Heart right ventricle (tissue), 16 donors: ENCODE measurements at regions not wholly inside any gene's neighbourhood (a gene's known extent, or its start where the extent isn't known, plus 50 kb on each side); places are given as distances from the start of the nearest gene placed in this dataset.

Experiments
- ATAC-seq, 8 donors: fragments of 200-7000 bp; cut with Tn5 transposase; one replicate each; pipeline ENCODE4 v1.9.1; 2020; ENCODE audit warnings: mild to moderate bottlenecking in 8 of 8, moderate library complexity in 8 of 8, moderate number of reproducible peaks in 1 of 8
- DNase-seq, 2 donors: peaks; one replicate each; pipeline ENCODE4 v3.0.0-alpha.2; 2020
- H3K27ac ChIP-seq, 10 donors: fragments of 200-600 bp; sonication (generic) in 2 of 10; one replicate each; pipeline versions ENCODE4 v1.5.0 to v1.8.0; 2020 to 2022; ENCODE audit warnings: mild to moderate bottlenecking in 3 of 10
- H3K27me3 ChIP-seq, 7 donors: fragments of 200-600 bp; one replicate each; pipeline ENCODE4 v1.8.0; 2021 to 2022; ENCODE audit warnings: mild to moderate bottlenecking in 2 of 7
- H3K36me3 ChIP-seq, 9 donors: fragments of 200-600 bp; sonication (generic) in 1 of 9; one replicate each; pipeline versions ENCODE4 v1.5.0 to v1.8.0; 2020 to 2022; ENCODE audit warnings: mild to moderate bottlenecking in 2 of 9
- H3K4me1 ChIP-seq, 9 donors: fragments of 200-600 bp; sonication (generic) in 1 of 9; one replicate each; pipeline versions ENCODE4 v1.5.0 to v1.8.0; 2020 to 2022; ENCODE audit warnings: mild to moderate bottlenecking in 4 of 9
- H3K4me3 ChIP-seq, 10 donors: fragments of 200-600 bp; sonication (generic) in 2 of 10; one replicate each; pipeline versions ENCODE4 v1.5.0 to v1.8.0; 2020 to 2022; ENCODE audit warnings: mild to moderate bottlenecking in 7 of 10, moderate library complexity in 2 of 10
- H3K9me3 ChIP-seq, 11 donors: fragments of 200-600 bp in 10 of 11; sonication (generic) in 2 of 11; one replicate each; pipeline versions ENCODE4 v1.5.0 to v1.8.0; 2013 to 2022; ENCODE audit warnings: mild to moderate bottlenecking in 2 of 11, control low read depth in 1 of 11, moderate library complexity in 1 of 11
- WGBS, 2 donors: extraction: QIAGEN DNeasy Blood & Tissue Kit; methylation state at CpG; one replicate each; pipeline ENCODE4 v1.1.7; 2013; ENCODE audit warnings: inconsistent platforms in 1 of 2; 5-methylcytosine and 5-hydroxymethylcytosine counted together
- intact Hi-C, 10 donors: fragments of 100-400 bp; cut with DNase I; formaldehyde crosslinking; loops; one replicate each; pipeline versions ENCODE4 v1.11.1 to v1.14.2; 2022
- TF ChIP-seq, protein P1 (sequence below), 9 donors: fragments of 200-600 bp; sonication (generic) in 2 of 9; IDR thresholded peaks; one replicate each; pipeline versions ENCODE4 v1.5.0 to v1.8.0; 2021 to 2022; ENCODE audit warnings: antibody characterized with exemption in 9 of 9, mild to moderate bottlenecking in 5 of 9, moderate library complexity in 1 of 9
- donor health status: Arrhythmogenic right ventricular cardiomyopathy.
- donor health status: ischemic (EF 13 %, LVEDD 7.1; RV severe dilation, severe dysfunction).
- donor health status: healthy with polysubstance abuse.
- donor health status: DM: no; HTN: yes; CAD: no.
- donor health status: DM: no; HTN: no; CAD: no.
- donor health status: ischemic (EF 25% LVEDD 6.9; RV normal size, moderate dysfunction).
- donor health status: ischemic (EF 25% LVEDD 5.7; RV mildly dilated, moderate dysfunction).
- donor health status: healthy.
- donor health status: DM: yes; HTN: yes; CAD: no.
- donor health status: Ischemic cardiomyopathy.
- donor health status: ischemic (EF 35%, LVEDD 5.7; RV mildly dilated, moderate dysfunction).
- donor health status: nonischemic (EF 11% LVEDD 7.7; RV severe dilation, severe dysfunction).
- donor health status: DM: yes; HTN: yes; CAD: no.
- donor health status: PGD.
- donor health status: ischemic (EF 29% LVEDD 5.4; RV normal size, mild dysfunction).
- donor health status: nonischemic (EF 23%, LVEDD 6.1; RV moderate dilation, normal function).

DNA sequence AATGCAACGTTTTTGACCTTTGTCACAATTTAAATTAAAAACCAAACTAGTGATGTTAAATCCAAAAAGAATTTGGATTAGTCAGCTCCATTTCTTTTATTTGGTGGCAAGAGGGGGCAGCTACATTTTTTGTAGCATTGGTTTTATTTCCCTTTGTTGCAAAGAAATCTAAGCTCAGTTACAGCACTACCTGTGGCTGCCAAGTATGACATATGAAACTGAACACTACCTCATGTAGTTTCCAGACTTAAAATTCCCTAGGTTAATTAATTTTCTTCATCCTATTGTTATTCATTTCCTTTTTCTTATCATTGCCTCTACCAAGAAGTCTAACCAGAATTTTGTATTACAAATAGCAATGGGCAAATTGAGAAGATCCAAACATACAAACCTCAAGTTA is 393.5 kb downstream of the BRINP1 start:
- peaks cover 0 to 7% (median 0%) of the 10 kb centered on the region in 11 donors for H3K9me3 ChIP-seq
- ATAC-seq (no peak), DNase-seq (no peak)
- no peak overlapping the region for H3K27ac ChIP-seq
- WGBS, 2 donors = 61 to 79% methylated on average over 1 of the region's 1 CpG
- TF ChIP-seq, protein P1, sequence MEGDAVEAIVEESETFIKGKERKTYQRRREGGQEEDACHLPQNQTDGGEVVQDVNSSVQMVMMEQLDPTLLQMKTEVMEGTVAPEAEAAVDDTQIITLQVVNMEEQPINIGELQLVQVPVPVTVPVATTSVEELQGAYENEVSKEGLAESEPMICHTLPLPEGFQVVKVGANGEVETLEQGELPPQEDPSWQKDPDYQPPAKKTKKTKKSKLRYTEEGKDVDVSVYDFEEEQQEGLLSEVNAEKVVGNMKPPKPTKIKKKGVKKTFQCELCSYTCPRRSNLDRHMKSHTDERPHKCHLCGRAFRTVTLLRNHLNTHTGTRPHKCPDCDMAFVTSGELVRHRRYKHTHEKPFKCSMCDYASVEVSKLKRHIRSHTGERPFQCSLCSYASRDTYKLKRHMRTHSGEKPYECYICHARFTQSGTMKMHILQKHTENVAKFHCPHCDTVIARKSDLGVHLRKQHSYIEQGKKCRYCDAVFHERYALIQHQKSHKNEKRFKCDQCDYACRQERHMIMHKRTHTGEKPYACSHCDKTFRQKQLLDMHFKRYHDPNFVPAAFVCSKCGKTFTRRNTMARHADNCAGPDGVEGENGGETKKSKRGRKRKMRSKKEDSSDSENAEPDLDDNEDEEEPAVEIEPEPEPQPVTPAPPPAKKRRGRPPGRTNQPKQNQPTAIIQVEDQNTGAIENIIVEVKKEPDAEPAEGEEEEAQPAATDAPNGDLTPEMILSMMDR (IDR thresholded peaks at IDR 0.05) = no peak
- H3K27me3 ChIP-seq = no peaks in the 10 kb centered on the region
- intact Hi-C loops = no loop called here
- H3K4me3 ChIP-seq = no peak overlapping the region
- no peaks in the 10 kb centered on the region for H3K36me3 ChIP-seq
- no peaks in the 10 kb centered on the region for H3K4me1 ChIP-seq

DNA sequence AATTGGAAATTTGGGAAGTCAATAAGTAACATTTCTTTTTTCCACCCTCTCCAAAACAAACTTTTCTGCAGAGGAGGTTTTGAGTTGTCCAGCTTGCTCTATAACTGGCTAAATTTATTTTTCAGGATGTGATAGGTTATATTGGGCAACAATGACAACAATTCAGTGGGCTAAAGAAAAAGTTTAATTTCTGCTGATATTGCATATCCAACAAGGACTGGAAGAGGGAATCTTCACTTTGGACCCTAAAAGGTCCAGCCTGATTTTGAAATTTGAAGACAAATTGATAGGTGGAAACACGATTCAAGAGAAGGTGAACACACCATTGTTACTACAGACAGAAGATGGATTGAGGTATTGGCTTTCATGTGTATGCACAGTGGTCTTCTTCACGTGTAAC is 393.1 kb downstream of the BRINP1 start:
- DNase-seq (no peak), ATAC-seq (no peak)
- Histone ChIP-seq H3K4me3 (no peak overlapping the region), H3K27ac (no peak overlapping the region), H3K4me1 (no peaks in the 10 kb centered on the region), H3K27me3 (no peaks in the 10 kb centered on the region), H3K36me3 (no peaks in the 10 kb centered on the region), H3K9me3 (peaks cover 0 to 7% (median 0%) of the 10 kb centered on the region in 11 donors)
- 9 to 14% methylated on average over 2 of the region's 2 CpGs for WGBS, 2 donors
- TF ChIP-seq, protein P1 (IDR thresholded peaks at IDR 0.05) = no peak
- intact Hi-C loops = no loop called here

DNA sequence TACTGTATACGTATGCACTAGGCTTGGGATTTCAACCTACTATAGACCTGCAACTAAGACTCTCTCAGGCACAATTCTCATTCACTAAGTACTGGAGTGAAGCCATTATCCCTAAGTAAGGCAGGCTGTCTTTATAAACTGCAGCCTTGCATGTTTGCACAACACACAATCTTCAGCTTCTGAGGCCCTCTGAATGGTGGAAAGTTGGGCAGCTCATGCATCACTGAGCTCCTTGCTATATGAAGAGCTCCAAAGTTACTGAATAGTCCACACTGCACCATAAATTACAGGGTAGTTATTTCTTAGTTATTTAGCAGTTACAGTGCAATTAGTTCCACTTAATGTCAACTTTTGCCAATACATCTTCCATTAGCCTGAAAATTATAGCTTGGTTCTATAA is 384.6 kb downstream of the BRINP1 start:
- ATAC-seq = no peak
- intact Hi-C loops = loop anchor here in 1 of 10 donors (5.0 kb wide), 1 partner anchor 1377 kb away; no protein-coding TSS in a partner anchor
- Histone ChIP-seq H3K4me3 (no peak overlapping the region), H3K4me1 (peaks cover 0 to 6% (median 0%) of the 10 kb centered on the region in 9 donors), H3K27ac (no peak overlapping the region), H3K9me3 (no peaks in the 10 kb centered on the region), H3K27me3 (no peaks in the 10 kb centered on the region), H3K36me3 (no peaks in the 10 kb centered on the region)
- no peak for DNase-seq
- TF ChIP-seq, protein P1 (IDR thresholded peaks at IDR 0.05) = no peak
- 88 to 100% methylated on average over 1 of the region's 1 CpG for WGBS, 2 donors

DNA sequence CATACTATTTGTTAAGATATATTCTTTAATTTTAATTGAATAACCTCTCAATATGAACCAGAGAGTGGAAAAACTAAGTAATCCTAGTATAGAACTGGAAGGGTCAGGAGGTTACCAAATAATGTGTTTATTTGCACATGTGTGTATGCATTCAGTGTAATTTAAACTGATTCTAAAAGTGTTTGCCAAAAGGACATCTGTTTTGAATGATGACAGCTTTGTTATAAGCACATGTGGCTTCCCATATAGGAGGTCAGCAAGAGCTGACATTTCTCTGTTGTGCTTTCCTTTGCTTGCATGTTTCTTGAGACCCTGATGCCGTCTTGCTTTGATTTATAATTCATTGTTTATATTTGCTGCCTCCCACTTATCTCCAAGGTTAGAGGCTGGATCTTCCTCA is 383.4 kb downstream of the BRINP1 start:
- WGBS, 2 donors = 55 to 65% methylated on average over 1 of the region's 1 CpG
- no peaks in the 10 kb centered on the region for H3K9me3 ChIP-seq
- peaks cover 0 to 14% (median 0%) of the 10 kb centered on the region in 9 donors for H3K4me1 ChIP-seq
- intact Hi-C loops = no loop called here
- no peak for ATAC-seq
- H3K27ac ChIP-seq = no peak overlapping the region
- no peak for DNase-seq
- no peaks in the 10 kb centered on the region for H3K27me3 ChIP-seq
- H3K4me3 ChIP-seq = no peak overlapping the region
- TF ChIP-seq, protein P1 (IDR thresholded peaks at IDR 0.05) = no peak
- no peaks in the 10 kb centered on the region for H3K36me3 ChIP-seq
